H1 (cell line): ENCODE measurements at regions not wholly inside any gene's neighbourhood (a gene's known extent, or its start where the extent isn't known, plus 50 kb on each side); places are given as distances from the start of the nearest gene placed in this dataset.

ENCODE experiments used
- CTCF ChIA-PET: fragments of 300-600 bp; sonication (Branson Sonifier 250); formaldehyde crosslinking; loops from one replicate; lab custom pipeline; 2021; ENCODE audit not compliant: partially characterized antibody; lab: Charles Lee
- POLR2A ChIA-PET: fragments of 300-600 bp; sonication (Branson Sonifier 250); formaldehyde crosslinking; loops from one replicate; lab custom pipeline; 2021; ENCODE audit warnings: inconsistent platforms; ENCODE audit not compliant: partially characterized antibody; lab: Charles Lee
- DNase-seq, 2 experiments: peaks; one replicate each; pipeline versions ENCODE4 v3.0.0 to v3.0.0-alpha.2; 2010 to 2022; ENCODE audit warnings: low spot score in 2 of 2, low read depth in 1 of 2, mixed read lengths in 1 of 2
- FAIRE-seq: peaks from 2 replicates; lab custom pipeline; 2011; peaks lifted over from hg19 to GRCh38; lab: Jason Lieb, UNC
- H2AFZ ChIP-seq: 2 replicates; pipeline ENCODE4 v1.8.1; 2012; ENCODE audit warnings: low read length, inconsistent platforms
- H2AK5ac ChIP-seq: 2 replicates; pipeline ENCODE4 v1.6.1; 2013; ENCODE audit warnings: low read depth, low read length
- H2BK120ac ChIP-seq: replicated peaks from 2 replicates; pipeline ENCODE3; 2013; ENCODE audit warnings: low read depth, low read length, inconsistent platforms
- H2BK12ac ChIP-seq: 2 replicates; pipeline ENCODE4 v1.6.1; 2013; ENCODE audit warnings: low read depth, low read length
- H2BK15ac ChIP-seq: 2 replicates; pipeline ENCODE4 v1.6.1; 2013; ENCODE audit warnings: low read length
- H2BK20ac ChIP-seq: 2 replicates; pipeline ENCODE4 v1.6.1; 2013; ENCODE audit warnings: low read length
- H2BK5ac ChIP-seq: 2 replicates; pipeline ENCODE4 v1.6.1; 2013; ENCODE audit warnings: low read depth, low read length
- H3K14ac ChIP-seq: 2 replicates; pipeline ENCODE4 v1.6.1; 2013; ENCODE audit warnings: inconsistent platforms; ENCODE audit not compliant: insufficient read length
- H3K18ac ChIP-seq: 2 replicates; pipeline ENCODE4 v1.6.1; 2013; ENCODE audit warnings: low read length; ENCODE audit errors: extremely low read depth
- H3K23ac ChIP-seq: 2 replicates; pipeline ENCODE4 v1.6.1; 2013; ENCODE audit warnings: inconsistent platforms; ENCODE audit not compliant: insufficient read length
- H3K23me2 ChIP-seq: 2 replicates; pipeline ENCODE4 v1.6.1; 2013; ENCODE audit warnings: low read depth, low read length
- H3K27ac ChIP-seq: 2 replicates; pipeline ENCODE4 v1.6.1; 2011; ENCODE audit warnings: low read depth, low read length, inconsistent platforms
- H3K27me3 ChIP-seq, 4 experiments: replicated peaks in 1 of 4; 1 replicate in 1 of 4; 2 replicates in 3 of 4; pipeline versions ENCODE4 v1.6.1 to v1.8.1; 2011 to 2013; ENCODE audit warnings: low read length in 3 of 4, mild to moderate bottlenecking in 3 of 4, inconsistent platforms in 2 of 4, mixed read lengths in 2 of 4, moderate library complexity in 1 of 4; ENCODE audit not compliant: control insufficient read depth in 3 of 4, insufficient read depth in 3 of 4; ENCODE audit errors: extremely low read depth in 1 of 4
- H3K36me3 ChIP-seq, 4 experiments: 2 replicates each; pipeline versions ENCODE4 v1.6.1 to v1.8.1; 2011 to 2013; ENCODE audit warnings: mild to moderate bottlenecking in 4 of 4, low read length in 3 of 4, moderate library complexity in 2 of 4, control low read depth in 1 of 4, inconsistent platforms in 1 of 4; ENCODE audit not compliant: insufficient read depth in 4 of 4, control insufficient read depth in 2 of 4
- H3K4ac ChIP-seq: replicated peaks from 2 replicates; pipeline ENCODE3; 2013; ENCODE audit warnings: low read length, low read depth, mixed read lengths, inconsistent platforms; ENCODE audit not compliant: insufficient read length
- H3K4me1 ChIP-seq, 4 experiments: replicated peaks in 1 of 4; 1 replicate in 1 of 4; 2 replicates in 3 of 4; pipeline versions ENCODE4 v1.6.1 to v1.8.1; 2011 to 2013; ENCODE audit warnings: low read length in 3 of 4, inconsistent platforms in 2 of 4, mixed read lengths in 1 of 4; ENCODE audit not compliant: insufficient read depth in 4 of 4, control insufficient read depth in 3 of 4
- H3K4me2 ChIP-seq, 2 experiments: 2 replicates each; pipeline versions ENCODE4 v1.6.1 to v1.8.1; 2011 to 2013; ENCODE audit warnings: low read depth in 2 of 2, low read length in 2 of 2, control low read depth in 1 of 2, inconsistent platforms in 1 of 2, mild to moderate bottlenecking in 1 of 2; ENCODE audit not compliant: insufficient read depth in 1 of 2
- H3K4me3 ChIP-seq, 4 experiments: fragments of 200-600, 300-600 bp in 1 of 4; sonication (generic), shearing (Covaris generic), sonication (Bioruptor Twin) in 1 of 4; 2 replicates each; pipeline versions ENCODE4 v1.5.1 to v1.8.1; 2011 to 2016; ENCODE audit warnings: low read length in 4 of 4, low read depth in 3 of 4, control low read depth in 2 of 4, inconsistent platforms in 2 of 4, mild to moderate bottlenecking in 2 of 4, mixed read lengths in 1 of 4, moderate library complexity in 1 of 4; ENCODE audit not compliant: insufficient read depth in 2 of 4; ENCODE audit errors: extremely low read depth in 1 of 4
- H3K56ac ChIP-seq: replicated peaks from 2 replicates; pipeline ENCODE3; 2013; ENCODE audit warnings: low read depth, mild to moderate bottlenecking, mixed read lengths, low read length, inconsistent platforms; ENCODE audit not compliant: insufficient read length
- H3K79me1 ChIP-seq: 2 replicates; pipeline ENCODE4 v1.6.1; 2013; ENCODE audit warnings: low read depth, low read length, control low read depth
- H3K79me2 ChIP-seq, 2 experiments: 2 replicates each; pipeline versions ENCODE4 v1.6.1 to v1.8.1; 2012 to 2013; ENCODE audit warnings: low read length in 2 of 2, mild to moderate bottlenecking in 2 of 2, inconsistent platforms in 1 of 2; ENCODE audit not compliant: insufficient read depth in 2 of 2, control insufficient read depth in 1 of 2
- H3K9ac ChIP-seq, 4 experiments: replicated peaks in 1 of 4; 1 replicate in 1 of 4; 2 replicates in 3 of 4; pipeline versions ENCODE4 v1.6.1 to v1.8.1; 2011 to 2013; ENCODE audit warnings: low read depth in 3 of 4, low read length in 3 of 4, control low read depth in 2 of 4, mild to moderate bottlenecking in 2 of 4, moderate library complexity in 2 of 4, inconsistent platforms in 1 of 4; ENCODE audit errors: extremely low read depth in 1 of 4
- H3K9me3 ChIP-seq, 2 experiments: 2 replicates each; pipeline versions ENCODE4 v1.6.1 to v1.8.1; 2012 to 2013; ENCODE audit warnings: mild to moderate bottlenecking in 2 of 2, moderate library complexity in 2 of 2, control low read depth in 1 of 2, inconsistent platforms in 1 of 2, low read depth in 1 of 2, low read length in 1 of 2, mixed read lengths in 1 of 2; ENCODE audit not compliant: insufficient read depth in 2 of 2
- H4K20me1 ChIP-seq, 2 experiments: replicated peaks in 1 of 2; 2 replicates each; pipeline versions ENCODE3 to v1.8.1; 2011 to 2013; ENCODE audit warnings: inconsistent platforms in 2 of 2, low read length in 2 of 2, mild to moderate bottlenecking in 1 of 2; ENCODE audit not compliant: insufficient read depth in 2 of 2, control insufficient read depth in 1 of 2
- H4K5ac ChIP-seq: 2 replicates; pipeline ENCODE4 v1.6.1; 2013; ENCODE audit warnings: low read length, low read depth, mixed read lengths, inconsistent platforms; ENCODE audit not compliant: insufficient read length
- H4K8ac ChIP-seq: 2 replicates; pipeline ENCODE4 v1.8.0; 2013; ENCODE audit warnings: mild to moderate bottlenecking, moderate library complexity, low read length, inconsistent platforms; ENCODE audit not compliant: insufficient read depth; ENCODE audit errors: extremely low read depth
- H4K91ac ChIP-seq: replicated peaks from 2 replicates; pipeline ENCODE3; 2013; ENCODE audit warnings: low read length, mixed read lengths, inconsistent platforms; ENCODE audit not compliant: insufficient read length
- ATF3 ChIP-seq: IDR thresholded peaks from 2 replicates; pipeline ENCODE4 v1.6.1; 2011; ENCODE audit warnings: low read depth, mild to moderate bottlenecking, low read length; ENCODE audit not compliant: insufficient read depth
- NRF1 ChIP-seq: IDR thresholded peaks from 2 replicates; pipeline ENCODE4 v1.6.1; 2011; ENCODE audit warnings: mild to moderate bottlenecking, low read depth, low read length, improper control_type of control experiment
- WGBS, 2 experiments: shearing (Covaris generic) in 1 of 2; methylation state at CpG; one replicate each; pipeline versions ENCODE4 v1.1.6 to v1.1.7; 2013 to 2015; ENCODE audit warnings: low lambda C conversion rate in 2 of 2, mixed read lengths in 2 of 2, inconsistent platforms in 1 of 2, low coverage in 1 of 2, missing lambda C conversion rate in 1 of 2; ENCODE audit not compliant: insufficient replicate concordance in 2 of 2, insufficient coverage in 1 of 2, insufficient read length in 1 of 2; ENCODE audit errors: extremely low coverage in 1 of 2, missing lambda C conversion rate in 1 of 2; 5-methylcytosine and 5-hydroxymethylcytosine counted together

GRCh38 chr2:60605866-60606265 lies 52.4 kb upstream of the BCL11A start:
- H3K79me2 ChIP-seq: no peaks in the 10 kb centered on the region
- H3K56ac ChIP-seq: no peak overlapping the region
- no peak overlapping the region for H4K91ac ChIP-seq
- H2BK20ac ChIP-seq: no peak overlapping the region
- H3K27ac ChIP-seq: no peak overlapping the region
- H2BK12ac ChIP-seq: no peak overlapping the region
- H3K79me1 ChIP-seq: no peaks in the 10 kb centered on the region
- H4K20me1 ChIP-seq: no peaks in the 10 kb centered on the region
- no peak overlapping the region for H3K4ac ChIP-seq
- CTCF ChIA-PET: interaction anchor here (1.1 to 1.7 kb wide), 6 partner anchors 11 to 68 kb away, joined by 3 to 8 read pairs (median 4); no protein-coding TSS in a partner anchor
- WGBS, 2 experiments: 94% methylated on average over 4 of the region's 4 CpGs; no CpG with 5 or more reads in 1 of the 2 experiments
- H3K23ac ChIP-seq: no peak overlapping the region
- H4K8ac ChIP-seq: no peak overlapping the region
- H3K18ac ChIP-seq: no peak overlapping the region
- H3K14ac ChIP-seq: no peak overlapping the region
- H3K4me2 ChIP-seq: no peak overlapping the region
- H3K9me3 ChIP-seq: no peaks in the 10 kb centered on the region
- peaks cover 3 to 8% (median 3%) of the 10 kb centered on the region in 4 experiments; a peak in 4 of 7 replicates for H3K4me1 ChIP-seq
- no peak for DNase-seq
- no peaks in the 10 kb centered on the region for H3K27me3 ChIP-seq
- POLR2A ChIA-PET: interaction anchor here (0.7 kb wide), 1 partner anchor 150 kb away, joined by 3 read pairs; no protein-coding TSS in a partner anchor
- no peak overlapping the region for H4K5ac ChIP-seq
- TF ChIP-seq NRF1: no peak
- TF ChIP-seq ATF3: no peak
- H2BK120ac ChIP-seq: no peak overlapping the region
- no peak overlapping the region for H3K9ac ChIP-seq
- H3K4me3 ChIP-seq: no peak overlapping the region
- H2BK5ac ChIP-seq: no peak overlapping the region
- H2BK15ac ChIP-seq: no peak overlapping the region
- no peak for FAIRE-seq
- H3K36me3 ChIP-seq: no peaks in the 10 kb centered on the region
- no peak overlapping the region for H2AK5ac ChIP-seq
- no peaks in the 10 kb centered on the region for H3K23me2 ChIP-seq
- no peak overlapping the region for H2AFZ ChIP-seq
